Osteocyte (in vitro differentiated cells): ENCODE measurements at regions not wholly inside any gene's neighbourhood (a gene's known extent, or its start where the extent isn't known, plus 50 kb on each side); places are given as distances from the start of the nearest gene placed in this dataset.
A peak's percentile ranks its signal among the peaks of the same experiment; 100 is the strongest.

Experiments used
- DNase-seq: peaks from one replicate; pipeline ENCODE4 v3.0.0; 2021; ENCODE audit warnings: mixed read lengths; ENCODE audit not compliant: unreplicated experiment; ENCODE audit errors: extremely low spot score
- H3K27ac Mint-ChIP-seq: one replicate; pipeline ENCODE4 v1.8.0; 2021; ENCODE audit warnings: mild to moderate bottlenecking, mixed read lengths; ENCODE audit not compliant: unreplicated experiment
- H3K27me3 Mint-ChIP-seq: one replicate; pipeline ENCODE4 v1.8.0; 2021; ENCODE audit warnings: mixed read lengths; ENCODE audit not compliant: unreplicated experiment
- H3K36me3 Mint-ChIP-seq: one replicate; pipeline ENCODE4 v1.8.0; 2021; ENCODE audit warnings: mixed read lengths; ENCODE audit not compliant: unreplicated experiment
- H3K4me1 Mint-ChIP-seq: one replicate; pipeline ENCODE4 v1.8.0; 2021; ENCODE audit warnings: mixed read lengths; ENCODE audit not compliant: unreplicated experiment
- H3K4me3 Mint-ChIP-seq: one replicate; pipeline ENCODE4 v1.8.0; 2021; ENCODE audit warnings: mild to moderate bottlenecking, moderate library complexity, mixed read lengths; ENCODE audit not compliant: unreplicated experiment
- H3K9me3 Mint-ChIP-seq: one replicate; pipeline ENCODE4 v1.8.0; 2021; ENCODE audit warnings: mixed read lengths; ENCODE audit not compliant: unreplicated experiment
- CTCF ChIP-seq: fragments of 200-600 bp; sonication (generic); IDR thresholded peaks from 2 replicates; pipeline ENCODE4 v1.5.0; 2021; ENCODE audit warnings: antibody characterized with exemption, mild to moderate bottlenecking, moderate library complexity

- Mint-ChIP-seq H3K27ac (no peak overlapping the region), H3K27me3 (no peaks in the 10 kb centered on the region), H3K9me3 (peaks cover 17% of the 10 kb centered on the region), H3K4me3 (no peak overlapping the region), H3K36me3 (no peaks in the 10 kb centered on the region), H3K4me1 (no peaks in the 10 kb centered on the region)
- DNase-seq: peak; percentile 6
- no peak for TF ChIP-seq CTCF
These were observed 835.9 kb downstream of the UQCRFS1 start for GRCh38 chr19:28377077-28377476.

GRCh38 chr19:28374971-28375370 lies 838.0 kb downstream of the UQCRFS1 start:
- DNase-seq: no peak
- Mint-ChIP-seq H3K4me1 (no peaks in the 10 kb centered on the region), H3K27me3 (no peaks in the 10 kb centered on the region), H3K36me3 (no peaks in the 10 kb centered on the region), H3K4me3 (no peak overlapping the region), H3K9me3 (peaks cover 28% of the 10 kb centered on the region), H3K27ac (no peak overlapping the region)
- no peak for TF ChIP-seq CTCF

GRCh38 chr19:28372576-28373247 lies 840.2 kb downstream of the UQCRFS1 start:
- no peaks in the 10 kb centered on the region for H3K27me3 Mint-ChIP-seq
- H3K4me3 Mint-ChIP-seq: no peak overlapping the region
- H3K9me3 Mint-ChIP-seq: peaks cover 34% of the 10 kb centered on the region
- H3K27ac Mint-ChIP-seq: no peak overlapping the region
- H3K36me3 Mint-ChIP-seq: no peaks in the 10 kb centered on the region
- no peak for TF ChIP-seq CTCF
- no peaks in the 10 kb centered on the region for H3K4me1 Mint-ChIP-seq
- DNase-seq: no peak

GRCh38 chr19:28367146-28367545 lies 845.8 kb downstream of the UQCRFS1 start:
- H3K9me3 Mint-ChIP-seq: peaks cover 42% of the 10 kb centered on the region

GRCh38 chr19:28363254-28363653 lies 849.7 kb downstream of the UQCRFS1 start:
- H3K36me3 Mint-ChIP-seq: no peaks in the 10 kb centered on the region
- H3K27ac Mint-ChIP-seq: no peak overlapping the region
- H3K27me3 Mint-ChIP-seq: no peaks in the 10 kb centered on the region
- no peak overlapping the region for H3K4me3 Mint-ChIP-seq
- no peak for DNase-seq
- no peak for TF ChIP-seq CTCF
- no peaks in the 10 kb centered on the region for H3K4me1 Mint-ChIP-seq
- H3K9me3 Mint-ChIP-seq: peaks cover 18% of the 10 kb centered on the region

More at GRCh38 chr19:28367146-28367545, 845.8 kb downstream of the UQCRFS1 start:
- H3K36me3 Mint-ChIP-seq: no peaks in the 10 kb centered on the region
- DNase-seq: no peak
- H3K27me3 Mint-ChIP-seq: no peaks in the 10 kb centered on the region
- H3K4me1 Mint-ChIP-seq: no peaks in the 10 kb centered on the region
- TF ChIP-seq CTCF: no peak
- H3K4me3 Mint-ChIP-seq: no peak overlapping the region
- H3K27ac Mint-ChIP-seq: no peak overlapping the region
